Upper lobe of left lung (tissue), 4 donors: ENCODE measurements at regions not wholly inside any gene's neighbourhood (a gene's known extent, or its start where the extent isn't known, plus 50 kb on each side); places are given as distances from the start of the nearest gene placed in this dataset.

Source experiments
- POLR2A ChIP-seq, 4 donors: fragments of 450-650 bp; IDR thresholded peaks; one replicate each; pipeline ENCODE4 v1.5.1; 2016 to 2017; ENCODE audit warnings: antibody characterized with exemption in 4 of 4, mild to moderate bottlenecking in 2 of 4
- TF ChIP-seq, protein P1 (sequence below), 6 experiments: fragments of 450-650 bp in 4 of 6; fragments of 200-600 bp in 2 of 6; sonication (generic) in 2 of 6; IDR thresholded peaks; one replicate each; pipeline ENCODE4 v1.5.1; 2016 to 2019; ENCODE audit warnings: antibody characterized with exemption in 6 of 6

DNA sequence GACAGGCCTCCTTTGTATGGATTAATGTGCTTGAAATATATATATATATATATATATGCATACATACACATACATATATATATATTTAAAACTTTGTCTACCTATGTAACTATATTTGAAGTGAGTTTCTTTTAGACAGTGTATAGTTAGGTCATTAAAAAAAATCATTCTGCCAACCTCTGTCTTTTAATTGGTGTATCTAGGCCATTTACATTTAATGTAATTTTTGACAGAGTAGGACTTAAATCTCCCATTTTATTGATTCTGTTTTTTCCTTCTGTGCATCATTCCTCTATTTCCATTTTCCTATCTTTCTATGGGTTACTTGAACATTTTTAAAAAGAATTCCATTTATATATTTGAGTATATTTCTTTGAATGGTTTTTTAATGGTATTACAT, 125.2 kb downstream of the IRF8 start:
- TF ChIP-seq, protein P1, sequence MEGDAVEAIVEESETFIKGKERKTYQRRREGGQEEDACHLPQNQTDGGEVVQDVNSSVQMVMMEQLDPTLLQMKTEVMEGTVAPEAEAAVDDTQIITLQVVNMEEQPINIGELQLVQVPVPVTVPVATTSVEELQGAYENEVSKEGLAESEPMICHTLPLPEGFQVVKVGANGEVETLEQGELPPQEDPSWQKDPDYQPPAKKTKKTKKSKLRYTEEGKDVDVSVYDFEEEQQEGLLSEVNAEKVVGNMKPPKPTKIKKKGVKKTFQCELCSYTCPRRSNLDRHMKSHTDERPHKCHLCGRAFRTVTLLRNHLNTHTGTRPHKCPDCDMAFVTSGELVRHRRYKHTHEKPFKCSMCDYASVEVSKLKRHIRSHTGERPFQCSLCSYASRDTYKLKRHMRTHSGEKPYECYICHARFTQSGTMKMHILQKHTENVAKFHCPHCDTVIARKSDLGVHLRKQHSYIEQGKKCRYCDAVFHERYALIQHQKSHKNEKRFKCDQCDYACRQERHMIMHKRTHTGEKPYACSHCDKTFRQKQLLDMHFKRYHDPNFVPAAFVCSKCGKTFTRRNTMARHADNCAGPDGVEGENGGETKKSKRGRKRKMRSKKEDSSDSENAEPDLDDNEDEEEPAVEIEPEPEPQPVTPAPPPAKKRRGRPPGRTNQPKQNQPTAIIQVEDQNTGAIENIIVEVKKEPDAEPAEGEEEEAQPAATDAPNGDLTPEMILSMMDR (IDR thresholded peaks at IDR 0.05), result no peak
- no peak for TF ChIP-seq POLR2A (IDR thresholded peaks at IDR 0.05)
